Esophagus mucosa (tissue), 1 donor: ENCODE measurements at regions not wholly inside any gene's neighbourhood (a gene's known extent, or its start where the extent isn't known, plus 50 kb on each side); places are given as distances from the start of the nearest gene placed in this dataset.
"Not testable (repeated sequence)": the region's sequence is repeated elsewhere in the genome, so short reads cannot be mapped to it uniquely, and the experiment has no call there.

Source experiments
- ATAC-seq: fragments of 200-7000 bp; cut with Tn5 transposase; one replicate; pipeline ENCODE4 v1.9.1; 2020
- donor health status: DM: yes; HTN: yes; CAD: no.

DNA sequence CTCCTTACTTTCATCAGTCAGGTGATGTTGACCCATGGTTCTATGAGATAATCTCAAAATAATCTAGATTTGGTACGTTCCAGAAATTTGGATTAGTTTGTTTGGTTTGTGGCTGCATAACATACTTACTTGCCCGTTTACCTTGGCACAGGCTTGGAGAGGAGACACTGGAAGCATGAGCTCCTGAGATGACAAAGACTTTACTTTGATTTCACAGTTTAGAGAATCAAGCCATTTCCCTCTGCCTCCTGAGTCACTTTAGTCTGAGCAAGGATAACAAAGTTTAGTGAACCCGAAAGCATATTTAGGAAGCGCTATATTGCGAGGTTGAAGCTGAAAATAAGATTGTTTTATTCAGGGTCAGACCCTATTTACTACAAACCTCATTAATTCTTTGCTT is 643.4 kb downstream of the QKI start:
- ATAC-seq: no peak

- no peak for ATAC-seq
Observed at GRCh38 chr6:164051427-164051826, 636.9 kb downstream of the QKI start.

- ATAC-seq: no peak
Observed at GRCh38 chr6:164049517-164049988, 635.0 kb downstream of the QKI start.

DNA sequence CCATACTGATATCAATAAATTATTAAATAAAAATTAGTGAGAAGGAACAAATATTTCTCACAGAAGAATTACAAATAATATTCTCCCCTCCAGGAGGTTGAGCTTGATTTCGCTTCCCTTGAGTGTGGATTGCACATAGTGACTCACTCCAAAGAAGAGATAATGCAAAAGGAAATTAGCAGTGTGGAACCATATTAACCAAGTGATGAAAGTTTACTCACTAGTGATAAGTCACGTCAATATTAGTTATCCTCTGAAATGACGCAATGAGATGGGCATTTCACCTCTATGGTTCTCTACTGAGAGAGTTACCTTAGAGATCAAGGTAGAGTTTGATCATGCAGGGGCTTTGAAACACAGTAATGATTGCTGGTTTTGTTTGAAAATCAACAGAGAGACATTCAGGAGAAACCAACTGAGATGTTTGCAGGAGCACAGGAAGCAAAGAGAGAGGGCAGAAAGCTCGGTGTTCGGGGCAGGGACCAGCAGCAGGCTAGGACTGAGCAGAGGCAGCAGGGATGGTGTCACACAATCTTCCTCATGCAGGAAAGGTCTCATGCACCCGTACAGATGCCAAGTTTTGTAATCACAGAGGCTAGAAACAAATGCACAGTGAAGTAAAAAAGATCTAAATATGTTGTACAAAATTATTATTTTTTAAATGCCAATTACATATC is 634.5 kb downstream of the QKI start:
- ATAC-seq: no peak

DNA sequence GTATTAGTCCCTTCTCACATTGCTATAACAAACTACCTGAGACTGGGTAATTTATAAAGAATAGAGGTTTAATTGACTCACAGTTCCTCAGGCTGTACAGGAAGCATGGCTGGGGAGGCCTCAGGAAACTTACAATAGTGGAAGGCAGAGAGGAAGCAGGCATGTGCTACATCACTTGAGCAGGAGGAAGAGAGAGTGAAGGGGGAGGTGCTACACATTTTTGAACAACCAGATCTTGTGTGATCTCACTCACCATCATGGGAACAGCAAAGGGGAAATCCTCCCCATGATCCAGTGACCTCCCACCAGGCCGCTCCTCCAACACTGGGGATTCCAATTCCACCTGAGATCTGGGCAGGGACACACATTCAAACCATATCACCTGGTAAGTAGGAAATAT is 630.6 kb downstream of the QKI start:
- no peak for ATAC-seq

DNA sequence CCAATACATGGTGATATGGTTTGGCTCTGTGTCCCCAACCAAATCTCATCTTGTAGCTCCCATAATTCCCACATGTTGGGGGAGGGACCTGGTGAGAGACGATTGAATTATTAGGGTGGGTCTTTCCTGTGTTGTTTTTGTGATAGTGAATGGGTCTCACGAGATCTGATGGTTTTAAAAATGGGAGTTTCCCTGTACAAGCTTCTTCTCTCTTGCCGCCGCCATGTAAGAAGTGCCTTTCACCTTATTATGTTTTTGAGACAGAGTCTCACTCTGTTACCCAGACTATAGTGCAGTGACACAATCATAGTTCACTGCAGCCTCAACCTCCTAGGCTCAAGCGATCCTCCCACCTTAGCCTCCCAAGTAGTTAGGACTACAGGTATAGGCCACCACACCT is 629.1 kb downstream of the QKI start:
- ATAC-seq: not testable (repeated sequence)

DNA sequence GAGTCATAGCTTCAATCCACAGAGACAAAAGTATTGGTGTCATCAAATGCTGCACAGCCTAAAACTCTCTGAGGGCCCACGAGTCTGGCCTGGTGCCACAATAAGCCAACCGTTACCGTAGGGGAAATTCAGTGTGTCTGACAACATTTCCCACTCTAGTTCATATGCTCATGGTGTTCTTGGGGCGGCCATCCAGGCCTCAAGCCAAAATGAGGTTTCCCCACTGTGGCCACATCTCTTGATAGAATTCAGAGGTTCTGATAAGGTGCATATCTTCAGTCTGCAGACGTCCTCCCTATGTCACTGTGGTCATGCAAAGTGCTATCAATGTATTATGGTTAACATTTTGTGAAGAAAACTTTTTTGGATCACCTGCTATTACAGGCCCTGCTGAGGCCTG is 627.7 kb downstream of the QKI start:
- ATAC-seq: no peak

GRCh38 chr6:164040994-164041393 is 626.5 kb downstream of the QKI start:
- ATAC-seq: no peak

DNA sequence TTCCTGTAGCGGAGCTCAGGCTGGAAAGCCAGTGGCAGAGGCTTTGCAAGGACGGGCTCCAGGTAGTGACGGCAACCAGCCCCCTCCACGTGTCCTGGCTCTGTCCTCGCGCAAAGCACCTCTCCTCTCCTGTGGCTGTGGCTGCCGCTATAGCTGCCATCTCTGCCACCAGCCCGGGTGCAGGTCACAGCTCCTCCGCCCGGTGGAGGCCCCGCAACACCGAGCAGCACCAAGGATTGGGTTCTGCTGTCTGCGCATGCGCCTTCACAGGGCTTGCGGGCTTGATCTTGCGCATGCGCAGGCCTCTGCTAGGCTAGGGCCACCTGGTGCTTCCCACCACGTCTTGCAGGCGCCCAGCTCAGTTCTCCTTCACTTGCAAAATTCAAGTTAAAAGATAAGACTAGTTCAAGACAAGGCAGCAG is 625.4 kb downstream of the QKI start:
- peak; percentile 31 for ATAC-seq

- ATAC-seq: no peak
Observed at GRCh38 chr6:164037171-164037870, 622.8 kb downstream of the QKI start.

DNA sequence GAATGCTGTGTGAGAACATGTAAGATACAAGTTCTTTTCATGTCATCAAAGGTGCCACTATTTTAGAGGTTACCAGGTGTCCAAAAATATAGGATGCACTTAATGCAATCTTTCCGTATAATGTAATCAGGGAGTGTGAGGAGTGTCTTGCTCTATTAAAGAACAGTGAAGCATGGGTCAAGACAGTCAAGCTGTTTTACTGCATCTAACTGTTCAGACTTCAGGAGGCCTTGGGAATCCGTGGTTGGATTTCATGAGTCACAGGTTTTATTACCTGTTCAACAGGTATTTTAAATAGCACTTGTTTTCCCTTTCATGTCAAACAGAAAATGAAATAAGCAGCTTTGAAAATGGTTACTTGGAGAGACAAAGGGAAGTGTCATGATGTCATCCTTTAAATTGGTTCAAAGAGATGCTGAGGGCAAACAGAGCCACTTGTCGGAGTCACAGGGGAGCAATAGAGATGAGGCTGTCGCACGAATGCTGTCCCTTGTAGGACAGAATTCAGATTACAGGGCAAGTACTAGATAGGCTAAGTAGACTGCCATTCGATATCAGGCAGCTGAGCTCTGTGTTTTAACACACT is 621.5 kb downstream of the QKI start:
- ATAC-seq: peak; percentile 54

DNA sequence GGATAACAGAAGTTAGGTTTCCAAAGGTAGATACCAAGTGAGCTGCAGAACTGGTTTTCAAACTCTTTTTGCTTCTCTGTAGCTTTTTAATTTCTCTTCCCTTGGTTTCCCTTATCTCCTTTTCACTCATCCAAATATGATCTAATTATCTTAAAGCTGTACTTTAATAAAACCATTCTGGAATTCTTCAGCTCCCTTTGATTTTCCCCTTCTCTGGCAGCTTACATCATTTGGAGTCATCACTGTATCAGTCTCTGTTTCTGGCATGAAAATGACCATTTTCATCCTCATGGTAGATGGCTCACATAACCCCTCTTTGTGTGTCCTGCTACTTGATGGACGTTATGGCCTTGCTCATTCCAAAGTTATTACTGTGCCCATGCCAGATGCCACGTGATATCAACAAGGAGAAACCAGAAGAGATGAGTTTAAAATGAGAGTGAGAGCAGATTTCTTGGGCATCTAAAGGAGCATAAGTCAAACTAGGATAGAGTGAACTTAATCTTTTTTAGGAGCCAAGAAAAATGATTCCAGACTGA is 620.2 kb downstream of the QKI start:
- no peak for ATAC-seq

DNA sequence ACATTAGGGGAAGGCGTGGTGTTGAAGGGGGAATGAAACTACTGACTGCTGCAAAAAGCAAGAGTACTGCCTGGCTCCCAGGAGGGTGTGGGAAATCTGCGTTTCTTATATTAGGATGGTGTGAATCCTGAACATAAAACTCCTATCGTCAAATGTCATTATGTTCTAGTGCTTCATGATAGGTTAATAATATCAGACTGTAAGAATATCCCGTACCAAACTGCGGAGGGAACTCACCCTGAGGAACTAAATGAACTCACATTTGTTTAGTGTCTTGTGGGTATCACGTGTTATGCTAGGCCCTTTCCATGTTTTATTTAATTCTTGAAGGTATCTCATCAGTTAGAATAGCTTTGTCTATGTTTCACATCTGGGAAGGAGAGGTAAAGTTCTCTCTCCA is 610.7 kb downstream of the QKI start:
- no peak for ATAC-seq

DNA sequence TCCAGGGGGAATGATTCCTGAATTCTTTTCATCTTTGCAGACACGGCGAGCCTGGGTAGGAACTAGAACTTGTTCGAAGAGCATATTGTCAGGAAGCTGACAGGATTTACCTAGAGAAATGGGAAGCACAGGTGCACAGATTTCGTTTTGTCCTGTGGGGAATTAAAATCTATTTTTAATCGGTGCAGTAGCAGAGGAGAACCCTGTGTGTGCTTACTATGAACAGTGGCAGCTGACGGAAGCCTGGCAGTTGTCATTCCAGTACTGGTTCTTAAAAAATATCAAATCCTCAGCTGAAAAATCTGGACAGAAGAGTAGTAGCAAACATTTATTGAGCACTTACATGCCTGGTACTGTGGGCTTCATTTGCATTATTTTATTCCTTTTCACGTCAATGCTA is 609.0 kb downstream of the QKI start:
- ATAC-seq: no peak

- no peak for ATAC-seq
Observed at GRCh38 chr6:164022632-164023031, 608.1 kb downstream of the QKI start.

DNA sequence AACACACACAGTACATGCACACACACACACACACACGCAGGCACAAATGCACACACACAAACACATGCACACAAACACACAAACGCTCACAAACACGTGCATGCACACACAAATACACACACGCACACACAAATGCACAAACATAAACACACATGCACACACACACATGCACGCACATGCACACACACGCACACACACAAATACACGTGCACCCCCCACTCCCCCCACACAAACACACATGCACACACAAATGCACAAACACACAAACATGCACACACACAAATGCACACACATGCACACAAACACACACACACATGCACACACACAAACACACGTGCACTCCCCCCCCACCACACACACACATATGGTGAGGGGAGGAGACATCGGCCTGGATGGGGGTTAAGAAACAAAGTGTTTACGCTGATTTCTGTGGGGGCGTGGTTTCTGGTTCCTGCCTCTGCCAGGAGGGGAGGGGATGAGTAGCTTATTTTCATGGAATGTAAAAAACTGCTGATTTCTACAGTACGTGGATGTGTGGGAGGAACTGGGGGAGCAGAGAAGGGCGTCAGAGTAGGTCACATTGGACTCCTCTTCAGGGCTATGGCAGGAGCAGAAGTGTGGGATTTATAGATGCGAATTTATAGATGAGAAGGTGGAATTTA is 607.2 kb downstream of the QKI start:
- no peak for ATAC-seq

- no peak for ATAC-seq
Observed at GRCh38 chr6:164020142-164020541, 605.6 kb downstream of the QKI start.

- ATAC-seq: no peak
Observed at GRCh38 chr6:164018133-164018532, 603.6 kb downstream of the QKI start.

DNA sequence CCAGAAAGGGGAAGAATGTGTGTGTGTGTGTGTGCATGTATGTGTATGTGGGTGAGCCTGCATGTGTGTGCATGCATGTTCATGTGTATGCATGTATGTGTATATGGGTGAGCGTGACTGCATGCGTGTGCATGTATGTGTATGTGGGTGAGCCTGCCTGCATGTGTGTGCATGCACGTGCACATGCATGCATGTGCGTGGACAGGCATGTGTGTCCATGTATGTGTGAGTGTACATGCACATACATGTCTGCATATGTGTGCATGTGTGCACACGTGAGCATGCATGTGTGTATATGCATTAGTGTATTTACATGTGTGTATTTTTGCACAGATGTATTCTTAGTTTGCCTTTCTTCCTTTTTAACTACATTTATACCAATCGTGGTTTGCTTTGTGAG is 601.5 kb downstream of the QKI start:
- no peak for ATAC-seq

DNA sequence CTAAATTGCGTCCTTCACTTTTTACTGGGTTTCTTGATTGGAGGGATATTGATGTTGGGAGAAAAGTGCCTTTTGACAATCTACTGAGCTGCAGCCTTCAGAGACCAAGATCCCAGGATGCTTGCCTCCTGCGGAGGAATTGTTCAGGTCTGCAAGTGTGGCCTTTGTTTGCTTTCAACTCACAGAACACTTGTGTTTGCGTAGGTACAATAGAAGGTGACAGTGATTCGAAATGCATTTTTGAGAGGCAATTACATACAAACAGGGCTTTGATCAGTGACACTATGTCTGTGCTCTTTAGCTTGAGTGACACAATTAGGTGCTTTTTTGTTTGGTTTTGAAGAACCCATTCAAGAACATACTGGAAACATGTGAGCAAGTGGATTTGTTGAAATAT is 600.6 kb downstream of the QKI start:
- ATAC-seq: no peak

- ATAC-seq: no peak
Observed at GRCh38 chr6:164014346-164015087, 600.0 kb downstream of the QKI start.

- no peak for ATAC-seq
Observed at GRCh38 chr6:164013480-164014208, 599.1 kb downstream of the QKI start.
